H1 (cell line): ENCODE measurements at regions not wholly inside any gene's neighbourhood (a gene's known extent, or its start where the extent isn't known, plus 50 kb on each side); places are given as distances from the start of the nearest gene placed in this dataset.

Experiments
- CTCF ChIA-PET: fragments of 300-600 bp; sonication (Branson Sonifier 250); formaldehyde crosslinking; loops from one replicate; lab custom pipeline; 2021; ENCODE audit not compliant: partially characterized antibody; lab: Charles Lee
- POLR2A ChIA-PET: fragments of 300-600 bp; sonication (Branson Sonifier 250); formaldehyde crosslinking; loops from one replicate; lab custom pipeline; 2021; ENCODE audit warnings: inconsistent platforms; ENCODE audit not compliant: partially characterized antibody; lab: Charles Lee
- DNase-seq, 2 experiments: peaks; one replicate each; pipeline versions ENCODE4 v3.0.0 to v3.0.0-alpha.2; 2010 to 2022; ENCODE audit warnings: low spot score in 2 of 2, low read depth in 1 of 2, mixed read lengths in 1 of 2
- FAIRE-seq: peaks from 2 replicates; lab custom pipeline; 2011; peaks lifted over from hg19 to GRCh38; lab: Jason Lieb, UNC
- H2AFZ ChIP-seq: 2 replicates; pipeline ENCODE4 v1.8.1; 2012; ENCODE audit warnings: low read length, inconsistent platforms
- H2AK5ac ChIP-seq: 2 replicates; pipeline ENCODE4 v1.6.1; 2013; ENCODE audit warnings: low read depth, low read length
- H2BK120ac ChIP-seq: replicated peaks from 2 replicates; pipeline ENCODE3; 2013; ENCODE audit warnings: low read depth, low read length, inconsistent platforms
- H2BK12ac ChIP-seq: 2 replicates; pipeline ENCODE4 v1.6.1; 2013; ENCODE audit warnings: low read depth, low read length
- H2BK15ac ChIP-seq: 2 replicates; pipeline ENCODE4 v1.6.1; 2013; ENCODE audit warnings: low read length
- H2BK20ac ChIP-seq: 2 replicates; pipeline ENCODE4 v1.6.1; 2013; ENCODE audit warnings: low read length
- H2BK5ac ChIP-seq: 2 replicates; pipeline ENCODE4 v1.6.1; 2013; ENCODE audit warnings: low read depth, low read length
- H3K14ac ChIP-seq: 2 replicates; pipeline ENCODE4 v1.6.1; 2013; ENCODE audit warnings: inconsistent platforms; ENCODE audit not compliant: insufficient read length
- H3K18ac ChIP-seq: 2 replicates; pipeline ENCODE4 v1.6.1; 2013; ENCODE audit warnings: low read length; ENCODE audit errors: extremely low read depth
- H3K23ac ChIP-seq: 2 replicates; pipeline ENCODE4 v1.6.1; 2013; ENCODE audit warnings: inconsistent platforms; ENCODE audit not compliant: insufficient read length
- H3K23me2 ChIP-seq: 2 replicates; pipeline ENCODE4 v1.6.1; 2013; ENCODE audit warnings: low read depth, low read length
- H3K27ac ChIP-seq: 2 replicates; pipeline ENCODE4 v1.6.1; 2011; ENCODE audit warnings: low read depth, low read length, inconsistent platforms
- H3K27me3 ChIP-seq, 4 experiments: replicated peaks in 1 of 4; 1 replicate in 1 of 4; 2 replicates in 3 of 4; pipeline versions ENCODE4 v1.6.1 to v1.8.1; 2011 to 2013; ENCODE audit warnings: low read length in 3 of 4, mild to moderate bottlenecking in 3 of 4, inconsistent platforms in 2 of 4, mixed read lengths in 2 of 4, moderate library complexity in 1 of 4; ENCODE audit not compliant: control insufficient read depth in 3 of 4, insufficient read depth in 3 of 4; ENCODE audit errors: extremely low read depth in 1 of 4
- H3K36me3 ChIP-seq, 4 experiments: 2 replicates each; pipeline versions ENCODE4 v1.6.1 to v1.8.1; 2011 to 2013; ENCODE audit warnings: mild to moderate bottlenecking in 4 of 4, low read length in 3 of 4, moderate library complexity in 2 of 4, control low read depth in 1 of 4, inconsistent platforms in 1 of 4; ENCODE audit not compliant: insufficient read depth in 4 of 4, control insufficient read depth in 2 of 4
- H3K4ac ChIP-seq: replicated peaks from 2 replicates; pipeline ENCODE3; 2013; ENCODE audit warnings: low read length, low read depth, mixed read lengths, inconsistent platforms; ENCODE audit not compliant: insufficient read length
- H3K4me1 ChIP-seq, 4 experiments: replicated peaks in 1 of 4; 1 replicate in 1 of 4; 2 replicates in 3 of 4; pipeline versions ENCODE4 v1.6.1 to v1.8.1; 2011 to 2013; ENCODE audit warnings: low read length in 3 of 4, inconsistent platforms in 2 of 4, mixed read lengths in 1 of 4; ENCODE audit not compliant: insufficient read depth in 4 of 4, control insufficient read depth in 3 of 4
- H3K4me2 ChIP-seq, 2 experiments: 2 replicates each; pipeline versions ENCODE4 v1.6.1 to v1.8.1; 2011 to 2013; ENCODE audit warnings: low read depth in 2 of 2, low read length in 2 of 2, control low read depth in 1 of 2, inconsistent platforms in 1 of 2, mild to moderate bottlenecking in 1 of 2; ENCODE audit not compliant: insufficient read depth in 1 of 2
- H3K4me3 ChIP-seq, 4 experiments: fragments of 200-600, 300-600 bp in 1 of 4; sonication (generic), shearing (Covaris generic), sonication (Bioruptor Twin) in 1 of 4; 2 replicates each; pipeline versions ENCODE4 v1.5.1 to v1.8.1; 2011 to 2016; ENCODE audit warnings: low read length in 4 of 4, low read depth in 3 of 4, control low read depth in 2 of 4, inconsistent platforms in 2 of 4, mild to moderate bottlenecking in 2 of 4, mixed read lengths in 1 of 4, moderate library complexity in 1 of 4; ENCODE audit not compliant: insufficient read depth in 2 of 4; ENCODE audit errors: extremely low read depth in 1 of 4
- H3K56ac ChIP-seq: replicated peaks from 2 replicates; pipeline ENCODE3; 2013; ENCODE audit warnings: low read depth, mild to moderate bottlenecking, mixed read lengths, low read length, inconsistent platforms; ENCODE audit not compliant: insufficient read length
- H3K79me1 ChIP-seq: 2 replicates; pipeline ENCODE4 v1.6.1; 2013; ENCODE audit warnings: low read depth, low read length, control low read depth
- H3K79me2 ChIP-seq, 2 experiments: 2 replicates each; pipeline versions ENCODE4 v1.6.1 to v1.8.1; 2012 to 2013; ENCODE audit warnings: low read length in 2 of 2, mild to moderate bottlenecking in 2 of 2, inconsistent platforms in 1 of 2; ENCODE audit not compliant: insufficient read depth in 2 of 2, control insufficient read depth in 1 of 2
- H3K9ac ChIP-seq, 4 experiments: replicated peaks in 1 of 4; 1 replicate in 1 of 4; 2 replicates in 3 of 4; pipeline versions ENCODE4 v1.6.1 to v1.8.1; 2011 to 2013; ENCODE audit warnings: low read depth in 3 of 4, low read length in 3 of 4, control low read depth in 2 of 4, mild to moderate bottlenecking in 2 of 4, moderate library complexity in 2 of 4, inconsistent platforms in 1 of 4; ENCODE audit errors: extremely low read depth in 1 of 4
- H3K9me3 ChIP-seq, 2 experiments: 2 replicates each; pipeline versions ENCODE4 v1.6.1 to v1.8.1; 2012 to 2013; ENCODE audit warnings: mild to moderate bottlenecking in 2 of 2, moderate library complexity in 2 of 2, control low read depth in 1 of 2, inconsistent platforms in 1 of 2, low read depth in 1 of 2, low read length in 1 of 2, mixed read lengths in 1 of 2; ENCODE audit not compliant: insufficient read depth in 2 of 2
- H4K20me1 ChIP-seq, 2 experiments: replicated peaks in 1 of 2; 2 replicates each; pipeline versions ENCODE3 to v1.8.1; 2011 to 2013; ENCODE audit warnings: inconsistent platforms in 2 of 2, low read length in 2 of 2, mild to moderate bottlenecking in 1 of 2; ENCODE audit not compliant: insufficient read depth in 2 of 2, control insufficient read depth in 1 of 2
- H4K5ac ChIP-seq: 2 replicates; pipeline ENCODE4 v1.6.1; 2013; ENCODE audit warnings: low read length, low read depth, mixed read lengths, inconsistent platforms; ENCODE audit not compliant: insufficient read length
- H4K8ac ChIP-seq: 2 replicates; pipeline ENCODE4 v1.8.0; 2013; ENCODE audit warnings: mild to moderate bottlenecking, moderate library complexity, low read length, inconsistent platforms; ENCODE audit not compliant: insufficient read depth; ENCODE audit errors: extremely low read depth
- H4K91ac ChIP-seq: replicated peaks from 2 replicates; pipeline ENCODE3; 2013; ENCODE audit warnings: low read length, mixed read lengths, inconsistent platforms; ENCODE audit not compliant: insufficient read length
- CBX5 ChIP-seq: fragments of 300-800, 300-1000 bp; sonication (generic); IDR thresholded peaks from 2 replicates; pipeline ENCODE4 v1.7.1; 2016; ENCODE audit warnings: antibody characterized with exemption, low read length, low read depth
- CBX8 ChIP-seq: fragments of 300-800, 300-1000 bp; sonication (generic); IDR thresholded peaks from 2 replicates; pipeline ENCODE4 v1.7.1; 2016; ENCODE audit warnings: low read depth, low read length, borderline replicate concordance
- CHD1 ChIP-seq: IDR thresholded peaks from 2 replicates; pipeline ENCODE4 v1.6.1; 2012; ENCODE audit warnings: low read depth, low read length, improper control_type of control experiment
- EZH2 ChIP-seq: fragments of 200-600 bp; sonication (generic); IDR thresholded peaks from 2 replicates; pipeline ENCODE4 v1.7.1; 2012; ENCODE audit warnings: low read depth, mild to moderate bottlenecking, moderate library complexity, low read length, inconsistent platforms; ENCODE audit not compliant: severe bottlenecking
- JUN ChIP-seq: IDR thresholded peaks from 2 replicates; pipeline ENCODE4 v1.6.1; 2011; ENCODE audit warnings: low read depth, mild to moderate bottlenecking, improper control_type of control experiment, low read length
- RFX5 ChIP-seq: IDR thresholded peaks from 2 replicates; pipeline ENCODE4 v1.6.1; 2011; ENCODE audit warnings: low read depth, low read length, improper control_type of control experiment, borderline replicate concordance
- SIX5 ChIP-seq: IDR thresholded peaks from 2 replicates; pipeline ENCODE4 v1.6.1; 2011; ENCODE audit warnings: mild to moderate bottlenecking, low read depth, low read length
- SUZ12 ChIP-seq: fragments of 200-600 bp; sonication (generic); IDR thresholded peaks from 2 replicates; pipeline ENCODE4 v1.6.1; 2012; ENCODE audit warnings: mild to moderate bottlenecking, inconsistent platforms, low read length, moderate library complexity, mixed read lengths
- TBP ChIP-seq: IDR thresholded peaks from 2 replicates; pipeline ENCODE4 v1.6.1; 2011; ENCODE audit warnings: low read depth, low read length, improper control_type of control experiment
- WGBS, 2 experiments: shearing (Covaris generic) in 1 of 2; methylation state at CpG; one replicate each; pipeline versions ENCODE4 v1.1.6 to v1.1.7; 2013 to 2015; ENCODE audit warnings: low lambda C conversion rate in 2 of 2, mixed read lengths in 2 of 2, inconsistent platforms in 1 of 2, low coverage in 1 of 2, missing lambda C conversion rate in 1 of 2; ENCODE audit not compliant: insufficient replicate concordance in 2 of 2, insufficient coverage in 1 of 2, insufficient read length in 1 of 2; ENCODE audit errors: extremely low coverage in 1 of 2, missing lambda C conversion rate in 1 of 2; 5-methylcytosine and 5-hydroxymethylcytosine counted together
- TF ChIP-seq, protein P1 (sequence below): IDR thresholded peaks from 2 replicates; pipeline ENCODE4 v1.6.1; 2012; ENCODE audit warnings: inconsistent platforms
- TF ChIP-seq, protein P2 (sequence below): IDR thresholded peaks from 2 replicates; pipeline ENCODE4 v1.6.1; 2012; ENCODE audit warnings: inconsistent platforms
- TF ChIP-seq, protein P3 (sequence below): IDR thresholded peaks from 2 replicates; pipeline ENCODE4 v1.6.1; 2011; ENCODE audit warnings: low read depth, mild to moderate bottlenecking, low read length; ENCODE audit not compliant: insufficient read depth

DNA sequence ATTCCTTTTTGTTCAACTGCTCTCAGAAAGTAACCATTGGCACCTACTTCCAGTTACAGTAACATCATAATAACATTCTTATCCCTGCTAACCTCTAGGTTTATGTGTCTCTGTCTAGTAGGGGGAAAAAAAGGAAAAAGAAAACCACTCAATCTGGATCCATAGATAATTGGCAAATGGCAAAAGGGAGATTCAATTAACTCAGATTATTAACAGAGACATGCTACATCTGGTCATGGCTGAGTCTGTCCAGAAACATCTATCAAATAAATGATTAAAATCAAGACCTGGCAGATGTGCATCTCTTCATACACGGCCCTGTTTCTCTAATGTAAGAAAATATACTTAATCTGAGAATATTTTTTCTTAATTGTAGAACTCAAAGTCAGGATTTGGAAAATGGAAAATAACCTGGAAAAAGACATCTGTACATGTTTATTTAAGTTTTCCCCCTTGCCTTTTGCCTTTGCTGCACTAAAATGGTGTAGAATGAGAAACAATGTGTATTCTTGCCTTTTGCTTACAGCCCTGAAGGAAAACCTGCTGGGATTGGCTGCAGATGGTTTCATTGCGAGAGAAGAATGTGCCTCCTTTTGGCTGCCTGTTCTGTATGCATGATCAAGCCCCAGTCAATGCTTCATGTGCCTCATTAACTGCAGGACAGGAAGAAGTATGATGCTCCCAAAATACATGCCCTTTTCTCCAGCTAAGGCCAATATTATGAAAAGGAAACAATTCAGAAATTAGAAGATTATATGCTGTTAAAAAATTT lies 921.6 kb upstream of the PCDH20 start:
- Histone ChIP-seq H3K27ac (no peak overlapping the region), H4K5ac (no peak overlapping the region), H3K9me3 (no peaks in the 10 kb centered on the region), H4K20me1 (no peaks in the 10 kb centered on the region), H3K56ac (no peak overlapping the region), H3K23me2 (no peaks in the 10 kb centered on the region), H3K14ac (no peak overlapping the region), H3K27me3 (no peaks in the 10 kb centered on the region), H2BK120ac (no peak overlapping the region), H3K18ac (no peak overlapping the region), H3K4me3 (no peak overlapping the region), H3K4ac (no peak overlapping the region), H3K9ac (no peak overlapping the region), H3K79me1 (no peaks in the 10 kb centered on the region), H3K36me3 (no peaks in the 10 kb centered on the region), H2AK5ac (no peak overlapping the region), H4K91ac (no peak overlapping the region), H2BK20ac (no peak overlapping the region), H3K79me2 (no peaks in the 10 kb centered on the region), H2BK15ac (no peak overlapping the region), H3K4me1 (no peaks in the 10 kb centered on the region; a peak in 1 of 7 replicates), H2AFZ (no peak overlapping the region), H2BK12ac (no peak overlapping the region), H2BK5ac (no peak overlapping the region), H3K23ac (no peak overlapping the region), H3K4me2 (no peak overlapping the region), H4K8ac (no peak overlapping the region)
- ChIA-PET CTCF (no interaction called here), POLR2A (no interaction called here)
- DNase-seq (no peak), FAIRE-seq (no peak)
- WGBS, 2 experiments = 70% methylated on average over 2 of the region's 2 CpGs; no CpG with 5 or more reads in 1 of the 2 experiments
- TF ChIP-seq TBP = no peak
- no peak for TF ChIP-seq CHD1
- TF ChIP-seq, protein P1, sequence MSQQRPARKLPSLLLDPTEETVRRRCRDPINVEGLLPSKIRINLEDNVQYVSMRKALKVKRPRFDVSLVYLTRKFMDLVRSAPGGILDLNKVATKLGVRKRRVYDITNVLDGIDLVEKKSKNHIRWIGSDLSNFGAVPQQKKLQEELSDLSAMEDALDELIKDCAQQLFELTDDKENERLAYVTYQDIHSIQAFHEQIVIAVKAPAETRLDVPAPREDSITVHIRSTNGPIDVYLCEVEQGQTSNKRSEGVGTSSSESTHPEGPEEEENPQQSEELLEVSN = no peak
- no peak for TF ChIP-seq SUZ12
- TF ChIP-seq CBX8 = no peak
- no peak for TF ChIP-seq JUN
- TF ChIP-seq EZH2 = no peak
- TF ChIP-seq RFX5 = no peak
- no peak for TF ChIP-seq CBX5
- TF ChIP-seq SIX5 = no peak
- TF ChIP-seq, protein P2, sequence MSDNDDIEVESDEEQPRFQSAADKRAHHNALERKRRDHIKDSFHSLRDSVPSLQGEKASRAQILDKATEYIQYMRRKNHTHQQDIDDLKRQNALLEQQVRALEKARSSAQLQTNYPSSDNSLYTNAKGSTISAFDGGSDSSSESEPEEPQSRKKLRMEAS = no peak
- TF ChIP-seq, protein P3, sequence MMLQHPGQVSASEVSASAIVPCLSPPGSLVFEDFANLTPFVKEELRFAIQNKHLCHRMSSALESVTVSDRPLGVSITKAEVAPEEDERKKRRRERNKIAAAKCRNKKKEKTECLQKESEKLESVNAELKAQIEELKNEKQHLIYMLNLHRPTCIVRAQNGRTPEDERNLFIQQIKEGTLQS = no peak
